HEK293 (cell line): ENCODE measurements at regions not wholly inside any gene's neighbourhood (a gene's known extent, or its start where the extent isn't known, plus 50 kb on each side); places are given as distances from the start of the nearest gene placed in this dataset.

ENCODE experiments used
- CTCF ChIA-PET: fragments of 350-600 bp; formaldehyde crosslinking; extraction: SDS; loops from one replicate; lab custom pipeline; 2021; ENCODE audit warnings: antibody characterized with exemption; lab: Yijun Ruan, JAX
- POLR2A ChIA-PET: fragments of 300-600 bp; formaldehyde crosslinking; extraction: SDS; loops from one replicate; lab custom pipeline; 2020; ENCODE audit warnings: antibody characterized with exemption, inconsistent platforms; lab: Yijun Ruan, JAX
- H3K27ac ChIP-seq: fragments of 200-500 bp; sonication (Bioruptor generic); 2 replicates; pipeline ENCODE4 v1.5.1; 2014; ENCODE audit warnings: low read depth, low read length, control low read depth, inconsistent platforms; ENCODE audit errors: extremely low read depth
- H3K36me3 ChIP-seq, 2 experiments: fragments of 200-500 bp in 1 of 2; sonication (Bioruptor generic) in 1 of 2; 1 replicate in 1 of 2; 2 replicates in 1 of 2; pipeline ENCODE4 v1.5.1; 2014 to 2017; ENCODE audit warnings: inconsistent platforms in 2 of 2, low read length in 2 of 2; ENCODE audit not compliant: control insufficient read depth in 2 of 2, insufficient read depth in 1 of 2
- H3K4me1 ChIP-seq: fragments of 200-500 bp; sonication (Bioruptor generic); 2 replicates; pipeline ENCODE4 v1.5.1; 2014; ENCODE audit warnings: mild to moderate bottlenecking, low read length, inconsistent platforms; ENCODE audit not compliant: control insufficient read depth, insufficient read depth
- H3K4me3 ChIP-seq: 2 replicates; pipeline ENCODE4 v1.5.1; 2011; ENCODE audit warnings: low read depth, mild to moderate bottlenecking, control low read depth, low read length, moderate library complexity
- H3K9me3 ChIP-seq: fragments of 200-500 bp; sonication (Bioruptor generic); 2 replicates; pipeline ENCODE4 v1.5.1; 2014; ENCODE audit warnings: low read depth, low read length, inconsistent platforms; ENCODE audit not compliant: control insufficient read depth, insufficient read depth
- CTCF ChIP-seq: fragments of 450-650 bp; formaldehyde crosslinking; IDR thresholded peaks from 2 replicates; pipeline ENCODE4 v1.5.1; 2016; ENCODE audit warnings: missing biosample characterization, missing genetic modification characterization
- GLIS2 ChIP-seq: fragments of 450-650 bp; formaldehyde crosslinking; IDR thresholded peaks from 2 replicates; pipeline ENCODE4 v1.5.1; 2016; ENCODE audit warnings: missing biosample characterization, missing genetic modification characterization
- HOXA7 ChIP-seq: sonication (generic); formaldehyde crosslinking; IDR thresholded peaks from 2 replicates; pipeline ENCODE4 v1.8.1; 2022; ENCODE audit warnings: missing genetic modification reagents, borderline replicate concordance
- HOXC10 ChIP-seq: sonication (generic); formaldehyde crosslinking; IDR thresholded peaks from 2 replicates; pipeline ENCODE4 v1.8.1; 2023; ENCODE audit warnings: mild to moderate bottlenecking, missing genetic modification reagents
- KLF1 ChIP-seq: fragments of 450-650 bp; formaldehyde crosslinking; IDR thresholded peaks from 2 replicates; pipeline ENCODE4 v1.5.1; 2016; ENCODE audit warnings: missing biosample characterization, missing genetic modification characterization
- PRDM1 ChIP-seq: fragments of 450-650 bp; formaldehyde crosslinking; IDR thresholded peaks from 2 replicates; pipeline ENCODE4; 2016; ENCODE audit warnings: missing biosample characterization, missing genetic modification characterization
- ZBTB49 ChIP-seq: fragments of 450-650 bp; formaldehyde crosslinking; IDR thresholded peaks from 2 replicates; pipeline ENCODE4 v1.5.1; 2016; ENCODE audit warnings: missing biosample characterization, missing genetic modification characterization, low read depth
- ZEB2 ChIP-seq: fragments of 450-650 bp; formaldehyde crosslinking; IDR thresholded peaks from 2 replicates; pipeline ENCODE4 v1.5.1; 2016; ENCODE audit warnings: missing biosample characterization, missing genetic modification characterization
- ZFP41 ChIP-seq: fragments of 450-650 bp; formaldehyde crosslinking; IDR thresholded peaks from 2 replicates; pipeline ENCODE4 v1.5.1; 2016; ENCODE audit warnings: missing biosample characterization, missing genetic modification characterization, borderline replicate concordance
- ZNF10 ChIP-seq: fragments of 450-650 bp; formaldehyde crosslinking; IDR thresholded peaks from 2 replicates; pipeline ENCODE4 v1.5.1; 2017; ENCODE audit warnings: missing biosample characterization, missing genetic modification characterization
- ZNF146 ChIP-seq: fragments of 450-650 bp; formaldehyde crosslinking; IDR thresholded peaks from 2 replicates; pipeline ENCODE4 v1.5.1; 2016; ENCODE audit warnings: missing biosample characterization, missing genetic modification characterization
- ZNF223 ChIP-seq: fragments of 450-650 bp; formaldehyde crosslinking; IDR thresholded peaks from 2 replicates; pipeline ENCODE4 v1.5.1; 2016; ENCODE audit warnings: missing biosample characterization, missing genetic modification characterization
- ZNF248 ChIP-seq: fragments of 450-650 bp; formaldehyde crosslinking; IDR thresholded peaks from 2 replicates; pipeline ENCODE4 v1.5.1; 2017; ENCODE audit warnings: missing biosample characterization, missing genetic modification characterization
- ZNF280D ChIP-seq: fragments of 450-650 bp; formaldehyde crosslinking; IDR thresholded peaks from 2 replicates; pipeline ENCODE4 v1.5.1; 2016; ENCODE audit warnings: missing biosample characterization, missing genetic modification characterization
- ZNF311 ChIP-seq: fragments of 450-650 bp; formaldehyde crosslinking; IDR thresholded peaks from 2 replicates; pipeline ENCODE4 v1.5.1; 2017; ENCODE audit warnings: missing biosample characterization, missing genetic modification characterization, borderline replicate concordance
- ZNF398 ChIP-seq: fragments of 450-650 bp; formaldehyde crosslinking; IDR thresholded peaks from 2 replicates; pipeline ENCODE4 v1.5.1; 2017; ENCODE audit warnings: missing biosample characterization, missing genetic modification characterization
- ZNF514 ChIP-seq: fragments of 450-650 bp; formaldehyde crosslinking; IDR thresholded peaks from 2 replicates; pipeline ENCODE4 v1.5.1; 2016; ENCODE audit warnings: missing biosample characterization, missing genetic modification characterization
- ZNF529 ChIP-seq: fragments of 450-650 bp; formaldehyde crosslinking; IDR thresholded peaks from 2 replicates; pipeline ENCODE4 v1.5.1; 2017; ENCODE audit warnings: missing genetic modification characterization, missing biosample characterization; ENCODE audit not compliant: insufficient replicate concordance
- ZNF530 ChIP-seq: fragments of 450-650 bp; formaldehyde crosslinking; IDR thresholded peaks from 2 replicates; pipeline ENCODE4 v1.5.1; 2016; ENCODE audit warnings: low read depth, missing biosample characterization, missing genetic modification characterization
- ZNF660 ChIP-seq: fragments of 450-650 bp; IDR thresholded peaks from 2 replicates; pipeline ENCODE4 v1.5.1; 2018; ENCODE audit warnings: missing biosample characterization, mild to moderate bottlenecking, missing genetic modification characterization
- ZNF677 ChIP-seq: fragments of 450-650 bp; IDR thresholded peaks from 2 replicates; pipeline ENCODE4 v1.5.0; 2018; ENCODE audit warnings: missing biosample characterization, mild to moderate bottlenecking, missing genetic modification characterization, moderate library complexity
- ZNF791 ChIP-seq: fragments of 450-650 bp; formaldehyde crosslinking; IDR thresholded peaks from 2 replicates; pipeline ENCODE4 v1.5.1; 2016; ENCODE audit warnings: missing biosample characterization, missing genetic modification characterization
- ZSCAN5A ChIP-seq: fragments of 450-650 bp; formaldehyde crosslinking; IDR thresholded peaks from 2 replicates; pipeline ENCODE4 v1.5.1; 2016; ENCODE audit warnings: missing biosample characterization, missing genetic modification characterization

GRCh38 chr4:20454515-20454914 is 202.8 kb downstream of the SLIT2 start (continued):
- no peak for TF ChIP-seq ZNF398 (tag by site-specific recombination)
- TF ChIP-seq, all 188 proteins: peak for 7

GRCh38 chr4:20456407-20456806 is 204.7 kb downstream of the SLIT2 start:
- ChIA-PET CTCF (no interaction called here), POLR2A (no interaction called here)
- no peak for TF ChIP-seq PRDM1
- no peak for TF ChIP-seq ZNF677 (tag by site-specific recombination)
- TF ChIP-seq HOXC10 (CRISPR knock-in tag) = no peak
- no peak for TF ChIP-seq ZSCAN5A (tag by site-specific recombination)
- TF ChIP-seq ZNF660 (tag by site-specific recombination) = no peak
- TF ChIP-seq ZNF223 (tag by site-specific recombination) = no peak
- TF ChIP-seq ZFP41 (tag by site-specific recombination) = no peak
- Histone ChIP-seq H3K4me3 (no peak overlapping the region), H3K27ac (no peak overlapping the region), H3K36me3 (no peaks in the 10 kb centered on the region), H3K4me1 (no peaks in the 10 kb centered on the region), H3K9me3 (no peaks in the 10 kb centered on the region)

GRCh38 chr4:20462426-20463175 is 210.9 kb downstream of the SLIT2 start:
- H3K4me1 ChIP-seq = no peaks in the 10 kb centered on the region
- CTCF ChIA-PET = no interaction called here
- no peak overlapping the region for H3K4me3 ChIP-seq
- no peaks in the 10 kb centered on the region for H3K9me3 ChIP-seq
- H3K27ac ChIP-seq = no peak overlapping the region
- H3K36me3 ChIP-seq = no peaks in the 10 kb centered on the region
- POLR2A ChIA-PET = no interaction called here
- TF ChIP-seq ZNF530 (tag by site-specific recombination) (no peak), GLIS2 (tag by site-specific recombination) (no peak), HOXA7 (no peak), CTCF (tag by site-specific recombination) (no peak), ZNF514 (tag by site-specific recombination) (no peak), ZNF10 (tag by site-specific recombination) (no peak), ZBTB49 (tag by site-specific recombination) (no peak), ZNF280D (tag by site-specific recombination) (no peak), KLF1 (no peak), ZFP41 (tag by site-specific recombination) (no peak), ZNF791 (tag by site-specific recombination) (no peak), ZNF248 (no peak), ZEB2 (tag by site-specific recombination) (no peak), ZNF146 (tag by site-specific recombination) (no peak), ZNF529 (tag by site-specific recombination) (no peak), ZNF311 (tag by site-specific recombination) (no peak)
